Inflammatory macrophage (primary cell): ENCODE measurements at regions not wholly inside any gene's neighbourhood (a gene's known extent, or its start where the extent isn't known, plus 50 kb on each side); places are given as distances from the start of the nearest gene placed in this dataset.

ENCODE experiments used
- DNase-seq, 2 donors: peaks; one replicate each; pipeline ENCODE4 v3.0.0-alpha.2; 2020 to 2022

DNA sequence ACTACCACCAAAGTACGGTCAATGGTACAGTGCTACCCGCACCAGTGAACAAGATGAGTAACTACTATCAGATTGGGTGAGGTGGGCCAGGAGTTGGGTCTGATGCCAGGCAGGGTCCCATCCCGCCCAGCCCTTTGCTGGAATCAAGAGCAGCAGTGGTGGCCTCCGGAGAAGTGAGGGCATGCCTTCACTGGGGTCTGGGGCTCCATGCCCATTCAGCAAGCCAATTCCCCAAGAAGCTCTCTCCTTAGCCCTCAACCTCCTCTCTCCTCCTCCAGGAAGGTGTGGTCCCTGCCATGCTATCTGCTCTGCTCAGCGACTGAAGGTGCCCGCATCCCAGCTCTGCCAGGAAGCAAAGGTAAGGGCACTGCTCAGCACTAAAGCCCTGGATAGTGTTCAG, 62.7 kb upstream of the CPLX2 start:
- DNase-seq = no peak

DNA sequence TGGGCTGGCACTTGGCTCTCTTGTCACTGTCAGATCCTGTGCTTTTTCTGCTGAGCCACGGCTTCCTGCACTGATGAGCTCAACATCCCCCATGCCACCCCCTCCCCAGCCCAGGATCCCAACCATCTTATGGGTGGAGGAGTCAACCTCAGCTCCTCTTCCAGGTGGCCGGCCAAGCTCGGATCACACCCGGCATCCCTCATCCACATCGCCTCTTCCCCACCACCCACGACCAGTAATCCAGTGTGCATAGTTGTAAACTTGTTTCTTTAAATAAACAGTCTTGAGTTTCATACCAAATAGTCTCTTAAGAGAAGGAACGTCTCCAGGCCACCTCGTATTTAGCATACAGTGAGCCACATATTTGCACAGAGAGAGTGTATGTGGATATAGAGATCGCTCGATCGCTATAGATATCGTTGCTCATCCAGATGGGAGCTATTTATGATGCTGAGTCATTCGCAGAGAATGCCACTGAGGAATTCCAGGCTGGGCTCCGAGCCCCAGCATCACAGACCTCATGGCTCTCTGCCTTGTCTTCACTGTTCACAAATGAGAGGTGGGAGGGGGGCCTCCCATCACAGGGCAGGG, 61.8 kb upstream of the CPLX2 start:
- DNase-seq = no peak

DNA sequence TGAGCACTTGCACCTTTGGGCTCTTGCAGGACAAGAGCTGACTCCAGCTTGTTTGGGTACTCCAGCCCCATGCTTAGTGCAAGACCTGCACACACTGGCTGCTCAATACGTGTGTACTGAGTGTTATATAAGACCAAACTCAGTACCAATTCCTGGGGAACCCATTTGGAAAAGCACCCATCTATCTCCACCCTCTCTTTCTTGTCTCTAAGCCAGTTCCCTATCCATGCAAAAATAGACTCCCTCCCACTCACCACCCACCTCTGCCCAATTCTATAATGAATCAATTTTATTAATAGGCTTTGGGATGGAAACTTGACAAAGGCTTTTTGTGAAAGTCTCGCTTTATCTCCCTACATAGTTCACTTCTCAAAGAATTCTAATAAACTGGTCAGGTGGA, 60.9 kb upstream of the CPLX2 start:
- DNase-seq = no peak

DNA sequence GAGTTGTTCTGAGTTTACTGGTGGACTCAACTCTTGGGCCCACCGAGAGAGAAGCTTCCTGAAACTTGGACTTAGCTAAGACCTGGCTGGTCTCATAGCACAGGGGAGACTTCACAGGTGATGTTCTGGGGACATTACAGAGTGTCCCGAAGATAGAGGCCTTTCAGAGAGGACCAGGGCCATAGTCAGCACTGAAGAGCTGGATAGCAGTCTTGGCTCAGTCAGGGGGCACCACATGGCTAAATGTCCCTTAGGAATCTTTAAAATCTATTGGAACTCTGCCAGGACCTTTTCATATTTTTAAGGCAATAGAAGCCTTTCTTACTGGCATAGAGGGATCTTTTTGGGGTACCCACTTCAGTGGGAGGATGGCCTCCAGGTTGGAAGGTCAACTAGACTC, 59.8 kb upstream of the CPLX2 start:
- DNase-seq = no peak

DNA sequence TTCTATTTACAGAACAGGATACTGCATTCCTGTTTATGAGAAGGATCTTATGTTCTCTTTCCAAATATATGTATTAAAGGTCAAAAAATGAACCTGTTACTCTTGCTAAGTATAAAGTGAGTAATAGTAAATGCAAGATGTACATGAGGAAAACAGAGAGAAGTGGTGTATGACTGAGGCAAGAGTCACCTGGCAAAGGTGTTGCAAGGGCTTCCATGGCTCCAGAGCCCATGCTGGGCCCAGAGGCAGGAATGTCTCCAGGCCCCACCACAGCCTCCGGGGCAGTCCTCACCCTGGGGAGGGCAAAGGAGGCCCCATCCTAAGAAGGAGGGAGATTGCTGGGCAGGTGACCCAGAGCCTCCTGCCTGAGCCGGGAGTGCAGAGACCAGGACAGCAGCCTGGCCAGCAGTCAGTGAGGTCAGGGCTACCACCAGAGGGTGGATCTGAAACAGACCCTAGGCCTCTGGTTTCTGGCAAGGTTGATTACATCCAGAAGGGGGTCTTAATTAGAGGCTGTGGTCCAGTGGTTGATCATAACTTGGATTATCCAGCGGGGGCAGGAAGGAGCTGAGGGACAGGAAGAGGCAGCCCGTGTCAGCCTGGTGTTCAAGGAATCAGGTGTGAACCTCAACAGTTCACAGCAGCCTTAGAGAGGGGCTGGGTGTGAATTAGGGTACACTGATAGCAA, 57.3 kb upstream of the CPLX2 start:
- no peak for DNase-seq

DNA sequence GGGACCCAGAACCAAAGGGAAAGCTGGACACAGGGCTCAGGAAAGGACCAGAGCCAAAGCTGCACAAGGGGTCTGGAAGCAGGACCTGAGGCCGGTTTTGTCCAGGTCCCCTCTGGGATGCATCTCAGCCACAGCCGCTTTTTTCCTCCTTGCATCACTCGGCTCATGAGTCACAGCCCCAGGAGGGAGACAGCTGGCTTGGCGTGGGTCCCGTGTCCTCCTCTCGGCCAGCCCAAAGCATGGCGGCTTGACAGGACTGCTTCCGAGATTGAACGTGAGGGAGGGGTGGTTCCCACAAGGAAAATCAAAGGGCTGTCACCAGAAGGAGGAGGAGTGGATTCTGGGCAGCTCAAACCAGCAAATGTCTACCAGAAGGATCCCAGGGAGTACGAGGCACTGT, 56.7 kb upstream of the CPLX2 start:
- DNase-seq = no peak

DNA sequence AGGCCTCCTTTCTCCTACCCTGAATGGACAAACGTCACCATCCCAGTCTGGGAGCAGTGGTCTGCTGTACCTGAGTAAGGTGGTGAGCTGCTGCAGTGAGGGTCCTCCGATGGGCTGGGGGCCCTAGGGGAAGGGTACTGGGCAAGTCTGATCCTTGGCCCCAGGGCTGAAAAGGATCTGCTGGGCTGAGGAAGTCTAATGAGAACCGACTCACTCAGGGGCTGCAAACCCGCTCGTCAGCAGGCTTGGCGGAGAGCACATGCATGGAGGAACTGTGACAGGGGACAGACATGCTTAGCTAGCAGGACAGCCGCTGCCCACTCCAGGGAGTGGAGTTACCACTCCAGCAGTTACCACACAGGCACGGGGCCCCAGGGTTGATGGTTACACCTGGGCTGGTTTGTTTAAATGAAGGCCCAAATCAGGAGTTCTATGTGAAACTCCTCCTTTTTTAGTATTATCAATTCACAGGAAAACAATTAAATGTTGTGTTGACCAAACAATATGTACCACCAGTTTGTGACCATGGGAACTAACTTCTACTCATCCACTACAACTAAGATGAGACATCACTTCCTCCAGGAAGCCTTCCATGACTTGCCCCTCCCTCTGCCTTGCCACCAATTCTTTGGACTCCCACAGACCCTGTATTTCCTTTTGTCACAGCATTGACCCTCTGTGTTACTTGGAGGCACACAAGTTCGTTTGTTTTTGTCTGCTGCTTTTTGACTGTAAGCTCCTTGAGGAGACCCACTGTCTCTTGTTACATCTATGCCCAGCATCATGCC, 56.1 kb upstream of the CPLX2 start:
- DNase-seq = no peak

DNA sequence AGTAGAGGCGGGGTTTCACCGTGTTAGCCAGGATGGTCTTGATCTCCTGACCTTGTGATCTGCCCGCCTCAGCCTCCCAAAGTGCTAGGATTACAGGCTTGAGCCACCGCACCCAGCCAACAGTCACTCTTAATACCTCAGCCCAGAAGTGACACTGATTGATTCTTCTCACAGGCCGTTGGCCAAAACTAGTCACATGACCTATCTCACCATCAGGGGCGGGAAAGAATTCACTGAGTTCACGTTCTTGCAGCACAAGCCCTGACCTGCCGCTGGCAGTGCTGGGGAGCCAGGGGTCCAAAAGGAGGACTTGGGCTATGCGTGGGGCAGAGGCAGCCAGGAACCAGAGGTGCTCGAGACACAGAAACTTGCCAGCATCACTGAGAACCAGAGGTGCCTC, 55.0 kb upstream of the CPLX2 start:
- no peak for DNase-seq

DNA sequence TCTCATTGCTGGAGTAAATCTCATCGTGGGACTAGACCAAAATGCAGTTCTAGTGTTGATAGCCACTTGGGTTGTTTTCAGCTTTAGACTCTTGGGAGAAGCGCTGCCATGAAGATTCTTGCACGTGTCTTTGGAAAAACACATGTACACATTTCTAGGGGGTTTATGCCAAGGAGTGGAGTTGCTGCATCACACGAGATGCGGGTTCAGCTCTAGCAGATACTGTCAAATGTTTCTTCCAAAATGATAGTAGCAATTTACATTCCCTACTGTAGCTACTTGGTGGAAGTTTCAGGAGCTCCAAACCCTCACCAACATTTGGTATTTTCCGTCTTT, 52.3 kb upstream of the CPLX2 start:
- no peak for DNase-seq

DNA sequence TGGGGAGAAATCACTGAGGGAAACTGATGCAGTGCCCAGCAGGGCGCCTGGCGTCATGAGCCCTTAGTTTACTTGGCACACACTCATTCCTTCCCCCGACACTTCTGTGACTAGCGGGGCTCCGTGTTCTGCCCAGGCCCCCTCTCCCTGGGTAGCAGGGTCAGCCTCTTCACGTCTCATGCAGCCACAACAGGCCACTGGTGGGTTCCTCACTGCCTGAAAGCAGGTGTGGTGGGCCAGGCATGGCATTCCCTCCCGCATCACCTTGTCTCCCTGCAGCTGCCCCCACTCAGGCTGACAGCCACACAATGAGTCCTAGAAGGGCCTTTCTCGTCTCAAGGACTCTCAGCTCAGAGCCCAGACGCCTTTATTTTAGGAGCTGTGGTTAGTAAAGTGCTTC, 51.1 kb upstream of the CPLX2 start:
- DNase-seq = no peak
